ENCODE measurements at regions not wholly inside any gene's neighbourhood (a gene's known extent, or its start where the extent isn't known, plus 50 kb on each side); places are given as distances from the start of the nearest gene placed in this dataset.

DNA sequence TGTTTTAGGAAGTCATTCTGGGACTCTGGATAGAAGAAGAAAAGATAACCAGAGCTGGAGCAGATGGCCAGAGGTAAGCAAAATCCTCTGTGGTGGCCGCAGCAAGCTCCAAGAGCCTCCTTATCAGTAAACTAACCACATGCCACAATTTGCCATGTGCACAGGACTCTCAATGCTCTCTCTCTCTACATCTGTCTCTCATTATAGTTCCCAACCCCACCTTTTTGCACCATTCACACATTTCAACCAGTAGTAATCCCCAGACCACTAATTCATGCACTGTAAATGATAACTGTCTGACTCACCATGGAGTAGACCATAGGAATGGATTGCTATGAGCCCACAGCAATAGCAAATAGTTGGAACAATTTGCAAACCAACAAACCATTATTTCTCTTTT is 526.1 kb downstream of the TLR4 start:
- 95% methylated on average over 1 of the region's 1 CpG; no CpG with 5 or more reads in 1 of the 2 experiments for WGBS, 2 experiments (ENCODE audit: insufficient coverage in 1 of 2, insufficient read length in 1 of 2)
- no peaks in the 10 kb centered on the region for H3K27me3 Mint-ChIP-seq (ENCODE audit: insufficient read depth)
- H3K36me3 Mint-ChIP-seq (ENCODE audit: low read depth) = no peaks in the 10 kb centered on the region

GRCh38 chr9:118236625-118237024 is 532.4 kb downstream of the TLR4 start:
- no peak overlapping the region for H3K27ac Mint-ChIP-seq
- peaks cover 5% of the 10 kb centered on the region for H3K9me3 Mint-ChIP-seq
- H3K9ac ChIP-seq (ENCODE audit: extremely low read depth, low read length, poor library complexity, severe bottlenecking) = no peak overlapping the region
- H3K9me3 ChIP-seq (ENCODE audit: control insufficient read depth, low read length) = no peaks in the 10 kb centered on the region
- no peak for TF ChIP-seq CTCF (conservative IDR thresholded peaks at IDR 0.05)
- H3K36me3 Mint-ChIP-seq (ENCODE audit: low read depth) = no peaks in the 10 kb centered on the region
- no peaks in the 10 kb centered on the region for H3K4me1 ChIP-seq (ENCODE audit: control insufficient read depth, insufficient read depth, low read length)
- no peaks in the 10 kb centered on the region for H3K27me3 Mint-ChIP-seq (ENCODE audit: insufficient read depth)
- no peak overlapping the region for H3K4me3 Mint-ChIP-seq
- no peaks in the 10 kb centered on the region for H3K27me3 ChIP-seq (ENCODE audit: control insufficient read depth, insufficient read depth, low read length, poor library complexity, severe bottlenecking)
- H3K4me1 Mint-ChIP-seq = no peaks in the 10 kb centered on the region
- no peak overlapping the region for H3K27ac ChIP-seq (ENCODE audit: low read depth, low read length)
- 78 to 93% methylated on average over 1 of the region's 1 CpG for WGBS, 2 experiments (ENCODE audit: insufficient coverage in 1 of 2, insufficient read length in 1 of 2)
- no peak overlapping the region for H3K4me3 ChIP-seq (ENCODE audit: low read length)
- DNase-seq = no peak
- H3K36me3 ChIP-seq (ENCODE audit: control insufficient read depth, insufficient read depth, low read length) = no peaks in the 10 kb centered on the region

More for the DNA sequence above, 526.1 kb downstream of the TLR4 start:
- TF ChIP-seq CTCF (conservative IDR thresholded peaks at IDR 0.05) = no peak
- Histone ChIP-seq H3K9me3 (ENCODE audit: control insufficient read depth, low read length) (no peaks in the 10 kb centered on the region), H3K4me3 (ENCODE audit: low read length) (no peak overlapping the region), H3K4me1 (ENCODE audit: control insufficient read depth, insufficient read depth, low read length) (no peaks in the 10 kb centered on the region), H3K27me3 (ENCODE audit: control insufficient read depth, insufficient read depth, low read length, poor library complexity, severe bottlenecking) (no peaks in the 10 kb centered on the region), H3K9ac (ENCODE audit: extremely low read depth, low read length, poor library complexity, severe bottlenecking) (no peak overlapping the region), H3K27ac (ENCODE audit: low read depth, low read length) (no peak overlapping the region), H3K36me3 (ENCODE audit: control insufficient read depth, insufficient read depth, low read length) (no peaks in the 10 kb centered on the region)
- Mint-ChIP-seq H3K4me1 (no peaks in the 10 kb centered on the region), H3K4me3 (no peak overlapping the region), H3K9me3 (no peaks in the 10 kb centered on the region), H3K27ac (no peak overlapping the region)
- DNase-seq = no peak

- no peak overlapping the region for H3K27ac Mint-ChIP-seq
- peaks cover 19% of the 10 kb centered on the region for H3K9me3 Mint-ChIP-seq
- no peak for TF ChIP-seq CTCF (conservative IDR thresholded peaks at IDR 0.05)
- H3K9me3 ChIP-seq (ENCODE audit: control insufficient read depth, low read length) = peaks cover 7% of the 10 kb centered on the region
- H3K4me1 ChIP-seq (ENCODE audit: control insufficient read depth, insufficient read depth, low read length) = no peaks in the 10 kb centered on the region
- H3K27me3 Mint-ChIP-seq (ENCODE audit: insufficient read depth) = no peaks in the 10 kb centered on the region
- DNase-seq = no peak
- H3K4me1 Mint-ChIP-seq = no peaks in the 10 kb centered on the region
- H3K4me3 Mint-ChIP-seq = no peak overlapping the region
- no peaks in the 10 kb centered on the region for H3K36me3 Mint-ChIP-seq (ENCODE audit: low read depth)
- H3K27me3 ChIP-seq (ENCODE audit: control insufficient read depth, insufficient read depth, low read length, poor library complexity, severe bottlenecking) = no peaks in the 10 kb centered on the region
- H3K4me3 ChIP-seq (ENCODE audit: low read length) = no peak overlapping the region
- H3K36me3 ChIP-seq (ENCODE audit: control insufficient read depth, insufficient read depth, low read length) = no peaks in the 10 kb centered on the region
- H3K27ac ChIP-seq (ENCODE audit: low read depth, low read length) = no peak overlapping the region
- H3K9ac ChIP-seq (ENCODE audit: extremely low read depth, low read length, poor library complexity, severe bottlenecking) = no peak overlapping the region
Measured at GRCh38 chr9:118238139-118238538, 533.9 kb downstream of the TLR4 start.

Data from endodermal cell (in vitro differentiated cells).